Endodermal cell (in vitro differentiated cells): ENCODE measurements at regions not wholly inside any gene's neighbourhood (a gene's known extent, or its start where the extent isn't known, plus 50 kb on each side); places are given as distances from the start of the nearest gene placed in this dataset.

ENCODE experiments used
- DNase-seq: peaks from one replicate; pipeline ENCODE4 v3.0.0-alpha.2; 2017
- H3K27ac ChIP-seq: 2 replicates; pipeline ENCODE4 v1.5.1; 2013; ENCODE audit warnings: mild to moderate bottlenecking, low read depth, low read length, moderate library complexity
- H3K27me3 ChIP-seq: 2 replicates; pipeline ENCODE4 v1.6.1; 2013; ENCODE audit warnings: mild to moderate bottlenecking, low read length, moderate library complexity; ENCODE audit not compliant: insufficient read depth, control insufficient read depth, poor library complexity, severe bottlenecking
- H3K36me3 ChIP-seq: 2 replicates; pipeline ENCODE4 v1.7.0; 2013; ENCODE audit warnings: mild to moderate bottlenecking, low read length, moderate library complexity; ENCODE audit not compliant: control insufficient read depth, insufficient read depth
- H3K4me1 ChIP-seq: one replicate; pipeline ENCODE4 v1.7.0; 2013; ENCODE audit warnings: low read length; ENCODE audit not compliant: control insufficient read depth, insufficient read depth
- H3K4me3 ChIP-seq: 2 replicates; pipeline ENCODE4 v1.5.1; 2013; ENCODE audit warnings: mild to moderate bottlenecking, low read length, moderate library complexity
- H3K9ac ChIP-seq: 2 replicates; pipeline ENCODE4 v1.6.1; 2013; ENCODE audit warnings: mild to moderate bottlenecking, low read length, moderate library complexity; ENCODE audit not compliant: poor library complexity, severe bottlenecking; ENCODE audit errors: extremely low read depth
- H3K9me3 ChIP-seq: 2 replicates; pipeline ENCODE4 v1.6.1; 2013; ENCODE audit warnings: mild to moderate bottlenecking, low read length, moderate library complexity; ENCODE audit not compliant: control insufficient read depth
- H3K27ac Mint-ChIP-seq: 2 replicates; pipeline ENCODE4 v1.8.0; 2020; ENCODE audit warnings: mixed read lengths
- H3K27me3 Mint-ChIP-seq: 2 replicates; pipeline ENCODE4 v1.8.0; 2021; ENCODE audit warnings: mild to moderate bottlenecking, mixed read lengths; ENCODE audit not compliant: insufficient read depth
- H3K36me3 Mint-ChIP-seq: 2 replicates; pipeline ENCODE4 v1.8.0; 2020; ENCODE audit warnings: low read depth, mixed read lengths
- H3K4me1 Mint-ChIP-seq: 2 replicates; pipeline ENCODE4 v1.8.0; 2020; ENCODE audit warnings: mixed read lengths
- H3K4me3 Mint-ChIP-seq: 2 replicates; pipeline ENCODE4 v1.8.0; 2020; ENCODE audit warnings: mild to moderate bottlenecking, moderate library complexity, mixed read lengths
- H3K9me3 Mint-ChIP-seq: 2 replicates; pipeline ENCODE4 v1.8.0; 2020; ENCODE audit warnings: mild to moderate bottlenecking, mixed read lengths
- CTCF ChIP-seq: fragments of 200-600 bp; sonication (generic); conservative IDR thresholded peaks from 2 replicates; pipeline ENCODE4 v1.5.0; 2021; ENCODE audit warnings: antibody characterized with exemption, mild to moderate bottlenecking

GRCh38 chr2:16479721-16480120 lies 185.9 kb downstream of the CYRIA start:
- H3K9me3 Mint-ChIP-seq = no peaks in the 10 kb centered on the region

DNA sequence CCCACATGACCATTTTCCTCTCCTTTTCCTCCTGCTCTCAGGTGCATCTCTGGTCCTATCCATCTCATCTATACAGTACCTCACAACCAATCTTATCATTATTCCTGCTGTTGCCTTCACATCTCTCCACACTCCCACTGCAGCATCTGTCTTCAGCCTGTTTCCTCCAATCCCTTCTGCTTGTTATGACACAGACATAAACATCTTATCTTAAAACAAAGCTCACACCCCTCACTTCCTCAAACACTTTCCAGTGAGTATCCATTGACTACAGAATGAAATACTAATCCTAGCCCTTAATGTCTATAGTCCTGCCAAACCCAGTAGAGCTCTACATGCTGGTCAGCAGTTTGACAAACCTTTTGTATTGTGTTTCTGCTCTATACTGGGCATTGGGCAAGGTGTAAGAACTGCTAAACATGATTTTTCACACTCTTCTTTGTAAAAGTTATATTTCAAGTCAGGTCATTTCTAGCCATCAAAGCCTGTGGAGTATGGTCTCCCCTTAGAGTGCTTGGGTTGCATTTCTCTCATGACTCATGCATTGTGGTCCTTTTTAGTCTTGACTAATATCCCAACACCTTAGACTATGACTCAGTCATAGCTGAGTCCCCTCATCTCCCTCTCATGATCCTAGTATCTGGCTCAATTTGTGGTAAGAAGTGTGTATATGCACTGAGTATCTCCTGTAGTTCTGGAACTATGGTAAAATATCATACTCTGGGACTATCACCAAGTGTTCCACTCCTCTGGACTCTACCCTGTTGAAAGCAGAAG lies 187.0 kb downstream of the CYRIA start:
- Histone ChIP-seq H3K9me3 (no peaks in the 10 kb centered on the region), H3K9ac (no peak overlapping the region), H3K27ac (no peak overlapping the region), H3K27me3 (no peaks in the 10 kb centered on the region), H3K4me1 (no peaks in the 10 kb centered on the region), H3K4me3 (no peak overlapping the region), H3K36me3 (no peaks in the 10 kb centered on the region)
- no peak for DNase-seq
- TF ChIP-seq CTCF = no peak
- Mint-ChIP-seq H3K4me3 (no peak overlapping the region), H3K9me3 (no peaks in the 10 kb centered on the region), H3K27ac (no peak overlapping the region), H3K27me3 (peaks cover 14% of the 10 kb centered on the region), H3K4me1 (peaks cover 1% of the 10 kb centered on the region), H3K36me3 (no peaks in the 10 kb centered on the region)

More at GRCh38 chr2:16479721-16480120, 185.9 kb downstream of the CYRIA start:
- Histone ChIP-seq H3K27me3 (no peaks in the 10 kb centered on the region), H3K36me3 (no peaks in the 10 kb centered on the region), H3K9ac (no peak overlapping the region), H3K4me1 (no peaks in the 10 kb centered on the region), H3K4me3 (no peak overlapping the region), H3K9me3 (no peaks in the 10 kb centered on the region), H3K27ac (no peak overlapping the region)
- Mint-ChIP-seq H3K4me3 (no peak overlapping the region), H3K4me1 (peaks cover 1% of the 10 kb centered on the region), H3K27me3 (peaks cover 14% of the 10 kb centered on the region), H3K36me3 (no peaks in the 10 kb centered on the region), H3K27ac (no peak overlapping the region)
- DNase-seq = no peak
- TF ChIP-seq CTCF = no peak

DNA sequence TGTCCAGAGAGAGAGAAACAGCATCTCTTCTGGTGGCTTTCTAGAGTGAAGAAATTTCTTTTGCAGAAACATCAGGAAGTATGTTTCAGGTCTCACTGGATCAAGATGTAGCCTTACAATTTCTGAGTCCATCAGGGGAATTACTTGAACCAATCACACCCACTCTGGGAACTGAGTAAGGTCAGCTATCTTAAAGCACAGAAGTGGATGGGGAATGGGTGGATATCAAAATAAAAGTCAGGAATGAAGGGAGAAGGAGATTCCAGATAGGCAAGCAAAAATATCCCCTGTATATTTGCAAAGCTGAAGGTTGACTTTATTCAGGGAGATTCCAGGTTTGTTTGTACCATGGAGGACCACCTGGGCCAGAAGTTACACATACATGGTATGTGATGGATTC lies 188.0 kb downstream of the CYRIA start:
- Mint-ChIP-seq H3K27me3 (peaks cover 14% of the 10 kb centered on the region), H3K4me1 (peaks cover 1% of the 10 kb centered on the region), H3K4me3 (no peak overlapping the region), H3K36me3 (no peaks in the 10 kb centered on the region), H3K9me3 (no peaks in the 10 kb centered on the region), H3K27ac (no peak overlapping the region)
- Histone ChIP-seq H3K9me3 (no peaks in the 10 kb centered on the region), H3K27ac (no peak overlapping the region), H3K4me3 (no peak overlapping the region), H3K36me3 (no peaks in the 10 kb centered on the region), H3K4me1 (no peaks in the 10 kb centered on the region), H3K9ac (no peak overlapping the region), H3K27me3 (no peaks in the 10 kb centered on the region)
- no peak for DNase-seq
- TF ChIP-seq CTCF = no peak
